Keratinocyte (primary cell): ENCODE measurements at regions not wholly inside any gene's neighbourhood (a gene's known extent, or its start where the extent isn't known, plus 50 kb on each side); places are given as distances from the start of the nearest gene placed in this dataset.

Experiments used
- EZH2 ChIP-seq: IDR thresholded peaks from one replicate; pipeline ENCODE4 v1.6.1; 2012; ENCODE audit warnings: inconsistent platforms, mild to moderate bottlenecking, low read length, moderate library complexity
- TF ChIP-seq, protein P1 (sequence below), 3 experiments: IDR thresholded peaks in 1 of 3; conservative IDR thresholded peaks in 1 of 3; optimal IDR thresholded peaks in 1 of 3; 2 replicates in 2 of 3; 3 replicates in 1 of 3; pipeline versions ENCODE3 to v1.5.1; 2011; ENCODE audit warnings: low read length in 3 of 3, mild to moderate bottlenecking in 3 of 3, moderate library complexity in 2 of 3, control low read depth in 1 of 3, inconsistent platforms in 1 of 3; ENCODE audit not compliant: insufficient read depth in 2 of 3; ENCODE audit errors: extremely low read depth in 1 of 3

DNA sequence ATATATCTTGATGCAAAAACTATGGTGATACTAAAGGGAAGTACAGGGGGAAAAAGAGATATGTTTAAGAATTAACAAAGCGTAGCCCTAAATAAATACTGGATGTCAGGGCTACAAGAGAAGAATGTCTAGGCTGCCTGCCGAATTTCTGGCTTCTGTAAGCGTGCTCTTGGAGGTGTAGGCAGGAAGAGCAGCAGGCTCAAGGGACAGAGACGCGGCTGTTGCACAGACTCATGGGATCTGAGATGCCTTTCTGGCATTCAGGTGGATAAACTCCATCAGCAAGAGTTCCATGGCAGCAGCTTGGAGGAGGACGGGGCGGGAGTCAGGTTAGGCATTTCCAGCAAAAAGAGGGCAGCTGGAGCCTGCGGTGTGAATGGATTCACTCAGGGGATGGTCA lies 123.2 kb upstream of the TWIST2 start:
- TF ChIP-seq, protein P1, sequence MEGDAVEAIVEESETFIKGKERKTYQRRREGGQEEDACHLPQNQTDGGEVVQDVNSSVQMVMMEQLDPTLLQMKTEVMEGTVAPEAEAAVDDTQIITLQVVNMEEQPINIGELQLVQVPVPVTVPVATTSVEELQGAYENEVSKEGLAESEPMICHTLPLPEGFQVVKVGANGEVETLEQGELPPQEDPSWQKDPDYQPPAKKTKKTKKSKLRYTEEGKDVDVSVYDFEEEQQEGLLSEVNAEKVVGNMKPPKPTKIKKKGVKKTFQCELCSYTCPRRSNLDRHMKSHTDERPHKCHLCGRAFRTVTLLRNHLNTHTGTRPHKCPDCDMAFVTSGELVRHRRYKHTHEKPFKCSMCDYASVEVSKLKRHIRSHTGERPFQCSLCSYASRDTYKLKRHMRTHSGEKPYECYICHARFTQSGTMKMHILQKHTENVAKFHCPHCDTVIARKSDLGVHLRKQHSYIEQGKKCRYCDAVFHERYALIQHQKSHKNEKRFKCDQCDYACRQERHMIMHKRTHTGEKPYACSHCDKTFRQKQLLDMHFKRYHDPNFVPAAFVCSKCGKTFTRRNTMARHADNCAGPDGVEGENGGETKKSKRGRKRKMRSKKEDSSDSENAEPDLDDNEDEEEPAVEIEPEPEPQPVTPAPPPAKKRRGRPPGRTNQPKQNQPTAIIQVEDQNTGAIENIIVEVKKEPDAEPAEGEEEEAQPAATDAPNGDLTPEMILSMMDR (optimal IDR thresholded peaks at IDR 0.05 in 1 of 3, IDR thresholded peaks at IDR 0.05 in 1 of 3, conservative IDR thresholded peaks at IDR 0.05 in 1 of 3; ENCODE audit: extremely low read depth in 1 of 3, insufficient read depth in 2 of 3, low read length in 3 of 3) = no peak
- TF ChIP-seq EZH2 = no peak
